Common myeloid progenitor, CD34-positive (primary cell): ENCODE measurements at regions not wholly inside any gene's neighbourhood (a gene's known extent, or its start where the extent isn't known, plus 50 kb on each side); places are given as distances from the start of the nearest gene placed in this dataset.

Experiments
- CTCF ChIA-PET: fragments of 350-600 bp; sonication (Branson Sonifier 250); formaldehyde crosslinking; loops from one replicate; lab custom pipeline; 2021; ENCODE audit warnings: antibody characterized with exemption; lab: Charles Lee
- POLR2A ChIA-PET: fragments of 350-600 bp; sonication (Branson Sonifier 250); formaldehyde crosslinking; loops from one replicate; lab custom pipeline; 2021; ENCODE audit warnings: antibody characterized with exemption; lab: Charles Lee
- DNase-seq, 3 donors: peaks; one replicate each; pipeline versions ENCODE4 v3.0.0 to v3.0.0-alpha.2; 2013
- H3K27ac ChIP-seq, 2 experiments: 1 replicate in 1 of 2; 2 replicates in 1 of 2; pipeline ENCODE4 v1.7.0; 2013; ENCODE audit warnings: inconsistent platforms in 2 of 2, low read length in 2 of 2, mild to moderate bottlenecking in 2 of 2, low read depth in 1 of 2, moderate library complexity in 1 of 2; ENCODE audit not compliant: severe bottlenecking in 2 of 2, insufficient read depth in 1 of 2, poor library complexity in 1 of 2
- H3K27me3 ChIP-seq, 5 experiments: replicated peaks in 2 of 5; 1 replicate in 3 of 5; 2 replicates in 2 of 5; pipeline versions ENCODE4 v1.6.1 to v1.7.0; 2013; ENCODE audit warnings: low read length in 4 of 5, mild to moderate bottlenecking in 2 of 5, moderate library complexity in 2 of 5, inconsistent platforms in 1 of 5; ENCODE audit not compliant: insufficient read depth in 5 of 5, control insufficient read depth in 4 of 5
- H3K36me3 ChIP-seq, 4 experiments: 1 replicate in 2 of 4; 2 replicates in 2 of 4; pipeline versions ENCODE4 v1.6.1 to v1.7.0; 2013; ENCODE audit warnings: low read length in 3 of 4, control low read depth in 1 of 4, mild to moderate bottlenecking in 1 of 4; ENCODE audit not compliant: control insufficient read depth in 4 of 4, insufficient read depth in 4 of 4
- H3K4me1 ChIP-seq, 4 experiments: 1 replicate in 3 of 4; 2 replicates in 1 of 4; pipeline versions ENCODE4 v1.6.1 to v1.7.1; 2013; ENCODE audit warnings: low read length in 3 of 4, mild to moderate bottlenecking in 3 of 4, control low read depth in 1 of 4, inconsistent platforms in 1 of 4, moderate library complexity in 1 of 4; ENCODE audit not compliant: control insufficient read depth in 4 of 4, insufficient read depth in 4 of 4; ENCODE audit errors: control extremely low read depth in 1 of 4
- H3K4me3 ChIP-seq, 7 experiments: 1 replicate in 4 of 7; 2 replicates in 3 of 7; pipeline versions ENCODE4 v1.5.1 to v1.7.0; 2013; ENCODE audit warnings: mild to moderate bottlenecking in 7 of 7, low read length in 6 of 7, moderate library complexity in 6 of 7, inconsistent platforms in 2 of 7, low read depth in 2 of 7, control low read depth in 1 of 7; ENCODE audit not compliant: insufficient read depth in 4 of 7, control insufficient read depth in 1 of 7; ENCODE audit errors: extremely low read depth in 1 of 7
- H3K9me3 ChIP-seq, 5 experiments: 1 replicate in 4 of 5; 2 replicates in 1 of 5; pipeline versions ENCODE4 v1.6.1 to v1.7.1; 2013; ENCODE audit warnings: low read length in 4 of 5, mild to moderate bottlenecking in 2 of 5, inconsistent platforms in 1 of 5, low read depth in 1 of 5, moderate library complexity in 1 of 5; ENCODE audit not compliant: control insufficient read depth in 4 of 5, insufficient read depth in 2 of 5; ENCODE audit errors: control extremely low read depth in 1 of 5
- WGBS: methylation state at CpG from one replicate; pipeline ENCODE4 v1.1.5; 2013; ENCODE audit not compliant: insufficient coverage; 5-methylcytosine and 5-hydroxymethylcytosine counted together

DNA sequence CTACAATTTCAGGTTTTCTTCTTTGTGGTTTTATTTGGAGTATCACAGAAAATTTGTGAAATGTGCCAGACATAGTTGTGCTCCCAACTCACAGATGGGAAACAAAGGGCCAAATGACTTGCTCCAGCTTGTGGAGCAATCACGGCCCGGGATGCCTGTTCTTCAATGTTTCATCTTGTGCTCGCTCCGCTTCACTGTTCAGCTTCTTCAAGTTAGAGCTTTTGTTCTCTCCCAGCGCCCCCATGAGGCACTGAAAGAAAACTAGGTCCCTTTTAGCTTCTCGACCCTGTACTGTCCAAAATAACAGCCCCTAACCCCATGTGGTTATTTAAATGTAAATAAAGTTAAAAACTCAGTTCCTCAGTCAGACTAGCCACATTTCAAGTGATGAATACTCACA lies 187.9 kb upstream of the STXBP6 start:
- DNase-seq, result peak in 2 of 3 donors; percentile 4 to 7
- Histone ChIP-seq H3K4me3 (no peak overlapping the region), H3K27me3 (peaks cover 0 to 8% (median 4%) of the 10 kb centered on the region in 5 experiments), H3K4me1 (no peaks in the 10 kb centered on the region), H3K27ac (no peak overlapping the region), H3K9me3 (no peaks in the 10 kb centered on the region), H3K36me3 (no peaks in the 10 kb centered on the region)
- WGBS, result 15% methylated on average over 4 of the region's 6 CpGs
- ChIA-PET CTCF (no interaction called here), POLR2A (no interaction called here)

DNA sequence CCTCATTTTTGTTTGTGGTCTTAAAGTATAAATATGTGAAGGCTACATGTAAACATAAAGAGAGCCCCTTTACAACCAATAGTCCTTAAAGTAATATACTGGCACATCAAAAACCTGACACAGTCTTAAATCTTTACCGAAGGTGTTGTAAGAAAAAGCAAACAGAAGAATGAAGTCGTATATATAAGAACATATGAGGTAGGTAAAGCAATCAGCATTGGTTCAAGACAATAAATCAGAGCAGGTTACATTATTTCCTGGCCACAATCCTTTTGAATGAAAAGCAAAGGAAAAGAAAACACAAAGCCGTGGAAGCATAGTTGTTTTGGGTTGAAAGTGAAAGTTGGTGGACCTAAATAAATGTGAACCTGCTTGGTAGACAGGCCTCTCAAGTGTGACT lies 183.7 kb upstream of the STXBP6 start:
- ChIA-PET POLR2A (no interaction called here), CTCF (no interaction called here)
- no peaks in the 10 kb centered on the region for H3K4me1 ChIP-seq
- no peak overlapping the region for H3K27ac ChIP-seq
- H3K9me3 ChIP-seq, result no peaks in the 10 kb centered on the region
- 40% methylated on average over 2 of the region's 3 CpGs for WGBS
- peak in 1 of 3 donors; percentile 0 for DNase-seq
- peak overlapping the region in 2 of 7 experiments; percentile 33 to 50 for H3K4me3 ChIP-seq
- H3K36me3 ChIP-seq, result no peaks in the 10 kb centered on the region
- H3K27me3 ChIP-seq, result peaks cover 0 to 5% (median 4%) of the 10 kb centered on the region in 5 experiments

DNA sequence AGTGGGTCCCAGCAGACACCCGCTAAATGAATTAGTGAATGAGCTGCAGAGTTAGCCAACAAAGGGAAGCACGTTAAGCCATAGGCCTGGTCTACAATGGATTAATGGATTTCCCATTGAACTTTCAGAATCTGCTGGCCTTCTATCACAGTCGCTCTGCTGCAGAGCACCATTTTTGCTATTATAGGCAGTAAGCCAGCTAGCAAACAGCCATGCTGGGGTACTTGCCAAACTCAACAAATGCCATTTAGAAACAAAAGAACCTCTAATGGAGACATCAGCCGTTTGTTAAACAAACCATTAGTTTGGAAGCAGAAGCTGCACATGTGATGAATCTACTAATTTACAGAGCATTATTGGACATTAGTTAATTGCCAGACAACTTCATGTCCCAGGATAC lies 181.1 kb upstream of the STXBP6 start:
- no peak for DNase-seq
- no peaks in the 10 kb centered on the region for H3K9me3 ChIP-seq
- no peaks in the 10 kb centered on the region for H3K4me1 ChIP-seq
- no peaks in the 10 kb centered on the region for H3K27me3 ChIP-seq
- H3K27ac ChIP-seq, result no peak overlapping the region
- POLR2A ChIA-PET, result no interaction called here
- CTCF ChIA-PET, result interaction anchor here (1.0 kb wide), 1 partner anchor 10 kb away, joined by 3 read pairs; no protein-coding TSS in a partner anchor
- WGBS, result 100% methylated on average over 4 of the region's 4 CpGs
- no peaks in the 10 kb centered on the region for H3K36me3 ChIP-seq
- no peak overlapping the region for H3K4me3 ChIP-seq

DNA sequence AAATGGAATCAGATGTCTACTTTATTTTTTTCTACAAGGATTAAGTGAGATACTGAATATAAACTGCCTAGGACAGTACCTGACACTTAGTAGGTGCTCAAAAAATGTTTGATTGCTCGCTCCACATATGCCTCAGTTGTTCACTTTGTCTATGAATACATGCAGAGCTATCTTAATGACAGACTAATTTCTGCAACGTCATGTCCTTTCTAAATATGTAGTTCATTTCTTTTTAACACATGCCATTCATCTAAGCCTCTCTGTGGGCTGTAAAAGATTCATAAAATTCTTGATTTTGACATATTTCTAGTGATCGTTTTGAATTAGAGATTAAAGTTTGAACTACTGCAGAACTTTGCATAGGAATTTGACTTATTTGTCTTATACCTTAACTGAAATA lies 176.3 kb upstream of the STXBP6 start:
- Histone ChIP-seq H3K9me3 (no peaks in the 10 kb centered on the region), H3K36me3 (no peaks in the 10 kb centered on the region), H3K4me3 (no peak overlapping the region), H3K27me3 (no peaks in the 10 kb centered on the region), H3K4me1 (no peaks in the 10 kb centered on the region), H3K27ac (no peak overlapping the region)
- ChIA-PET POLR2A (no interaction called here), CTCF (no interaction called here)
- WGBS, result 69% methylated on average over 2 of the region's 3 CpGs
- DNase-seq, result no peak

DNA sequence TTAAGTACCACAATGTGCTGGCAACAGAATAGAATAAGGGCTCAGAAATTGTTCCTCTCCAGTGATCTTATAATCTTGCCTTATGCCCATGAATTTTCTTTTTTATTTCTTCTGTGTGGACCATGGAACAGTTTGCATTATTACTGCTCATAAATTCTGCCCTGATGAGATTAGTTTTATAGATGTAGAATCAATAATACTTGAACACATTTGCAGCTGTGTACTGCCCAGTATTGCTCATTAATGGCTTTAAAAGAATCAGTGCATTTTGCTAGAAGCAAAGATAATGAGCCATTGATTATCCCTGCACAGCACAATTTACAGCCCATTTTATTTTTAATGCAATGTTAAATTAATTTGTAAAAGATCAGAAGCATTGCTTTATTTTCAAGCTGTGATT lies 172.3 kb upstream of the STXBP6 start:
- Histone ChIP-seq H3K4me3 (no peak overlapping the region), H3K27ac (no peak overlapping the region), H3K9me3 (no peaks in the 10 kb centered on the region), H3K27me3 (no peaks in the 10 kb centered on the region), H3K4me1 (no peaks in the 10 kb centered on the region), H3K36me3 (no peaks in the 10 kb centered on the region)
- CTCF ChIA-PET, result no interaction called here
- DNase-seq, result no peak
- POLR2A ChIA-PET, result no interaction called here

DNA sequence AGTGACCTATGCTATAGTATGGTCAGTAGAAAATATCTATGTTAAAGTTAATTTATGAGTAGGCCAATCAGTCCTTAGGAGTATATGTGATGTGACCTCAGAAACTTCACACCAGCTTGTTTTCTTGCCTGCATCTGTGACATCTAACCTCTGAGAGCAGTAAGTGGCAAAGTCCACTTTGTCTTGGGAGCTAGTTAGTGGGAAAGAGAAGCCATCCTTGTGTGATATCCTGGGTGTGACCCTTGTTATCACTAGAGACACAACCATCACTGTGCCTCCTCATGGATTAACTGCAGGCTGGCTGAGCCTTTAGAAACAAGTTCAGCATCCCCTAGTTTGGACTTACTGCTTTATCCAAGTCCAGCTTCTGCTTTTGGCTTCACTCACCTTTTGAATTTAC lies 170.6 kb upstream of the STXBP6 start:
- Histone ChIP-seq H3K36me3 (no peaks in the 10 kb centered on the region), H3K27me3 (no peaks in the 10 kb centered on the region), H3K4me1 (no peaks in the 10 kb centered on the region), H3K4me3 (no peak overlapping the region), H3K9me3 (no peaks in the 10 kb centered on the region), H3K27ac (no peak overlapping the region)
- CTCF ChIA-PET, result interaction anchor here (0.5 kb wide), 1 partner anchor 630 kb away, joined by 3 read pairs; no protein-coding TSS in a partner anchor
- DNase-seq, result no peak
- POLR2A ChIA-PET, result no interaction called here

DNA sequence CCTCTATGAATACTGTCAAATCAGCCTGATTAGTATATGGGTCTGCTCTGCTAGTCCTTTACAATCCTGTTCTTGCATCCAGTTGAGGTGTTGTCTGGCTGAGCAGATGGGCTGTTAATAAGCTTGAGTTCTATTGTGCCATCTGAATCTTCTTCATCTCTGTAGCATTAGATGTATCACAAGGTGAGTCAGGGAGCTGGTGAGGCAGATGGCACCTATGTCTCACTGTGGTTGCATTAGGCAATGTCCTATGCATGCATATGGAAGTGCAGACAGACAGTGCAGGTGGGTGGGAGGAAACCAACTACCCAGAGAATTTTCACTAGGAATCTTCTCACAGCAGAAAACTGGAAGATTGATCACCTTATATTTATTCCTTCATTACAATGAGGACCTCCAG lies 165.7 kb upstream of the STXBP6 start:
- H3K36me3 ChIP-seq, result no peaks in the 10 kb centered on the region
- H3K27ac ChIP-seq, result no peak overlapping the region
- ChIA-PET CTCF (no interaction called here), POLR2A (no interaction called here)
- no peak overlapping the region for H3K4me3 ChIP-seq
- no peak for DNase-seq
- H3K9me3 ChIP-seq, result no peaks in the 10 kb centered on the region
- H3K27me3 ChIP-seq, result no peaks in the 10 kb centered on the region
- no peaks in the 10 kb centered on the region for H3K4me1 ChIP-seq
